NT2/D1 (cell line): ENCODE measurements at regions not wholly inside any gene's neighbourhood (a gene's known extent, or its start where the extent isn't known, plus 50 kb on each side); places are given as distances from the start of the nearest gene placed in this dataset.

ENCODE experiments used
- SUZ12 ChIP-seq: IDR thresholded peaks from 2 replicates; pipeline ENCODE4 v1.6.1; 2011; ENCODE audit not compliant: insufficient read length, insufficient read depth; ENCODE audit errors: extremely low read depth
- YY1 ChIP-seq: IDR thresholded peaks from 2 replicates; pipeline ENCODE4 v1.6.1; 2011; ENCODE audit not compliant: insufficient read length, insufficient read depth

DNA sequence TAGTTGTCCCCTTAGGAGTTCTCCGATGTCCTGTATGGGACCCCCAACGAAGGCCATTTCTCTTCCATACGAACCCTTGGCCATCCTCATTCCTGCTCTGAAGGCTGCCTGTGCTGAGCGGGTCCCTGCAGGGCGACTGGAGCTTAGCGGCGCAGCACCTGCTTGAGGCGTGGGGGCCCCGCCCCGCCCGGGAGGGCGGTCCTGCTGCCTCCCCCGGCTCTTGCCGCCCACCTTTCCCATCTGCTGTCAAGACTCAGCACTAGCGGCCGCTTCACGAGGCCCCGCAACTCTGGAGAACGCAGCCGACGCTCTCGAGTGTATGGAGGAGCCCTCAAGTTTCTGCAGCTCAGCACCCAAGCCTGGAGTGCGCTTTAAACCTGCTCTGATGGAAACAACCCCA lies 197.7 kb downstream of the TRIML1 start:
- TF ChIP-seq SUZ12 (no peak), YY1 (no peak)
